Testis (tissue), 2 donors: ENCODE measurements at regions not wholly inside any gene's neighbourhood (a gene's known extent, or its start where the extent isn't known, plus 50 kb on each side); places are given as distances from the start of the nearest gene placed in this dataset.
"Not testable (repeated sequence)": the region's sequence is repeated elsewhere in the genome, so short reads cannot be mapped to it uniquely, and the experiment has no call there.

Experiments used
- DNase-seq: peaks from one replicate; pipeline ENCODE4 v3.0.0-alpha.2; 2019
- H3K27ac ChIP-seq, 2 donors: fragments of 200-600 bp; sonication (generic); one replicate each; pipeline ENCODE4 v1.5.1; 2019
- H3K27me3 ChIP-seq: fragments of 200-600 bp; sonication (generic); one replicate; pipeline ENCODE4 v1.5.1; 2019
- H3K36me3 ChIP-seq: fragments of 200-600 bp; sonication (generic); one replicate; pipeline ENCODE4 v1.5.1; 2017; ENCODE audit warnings: low read depth; ENCODE audit errors: missing control alignments
- H3K4me1 ChIP-seq: fragments of 200-600 bp; sonication (generic); one replicate; pipeline ENCODE4 v1.5.1; 2019
- H3K4me3 ChIP-seq, 2 donors: fragments of 200-600 bp; sonication (generic); one replicate each; pipeline ENCODE4 v1.5.1; 2017 to 2019
- H3K9me3 ChIP-seq: fragments of 200-600 bp; sonication (generic); one replicate; pipeline ENCODE4 v1.5.1; 2017
- CTCF ChIP-seq, 3 experiments: fragments of 450-650 bp in 2 of 3; fragments of 200-600 bp in 1 of 3; sonication (generic) in 1 of 3; IDR thresholded peaks; one replicate each; pipeline ENCODE4 v1.5.1; 2016 to 2019; ENCODE audit warnings: antibody characterized with exemption in 3 of 3, mild to moderate bottlenecking in 2 of 3, moderate library complexity in 1 of 3
- POLR2A ChIP-seq: fragments of 450-650 bp; IDR thresholded peaks from one replicate; pipeline ENCODE4 v1.6.1; 2017; ENCODE audit warnings: antibody characterized with exemption, mild to moderate bottlenecking, moderate library complexity
- WGBS, 2 donors: methylation state at CpG; one replicate each; pipeline ENCODE4 v1.1.5; 2018; 5-methylcytosine and 5-hydroxymethylcytosine counted together
- intact Hi-C: fragments of 100-400 bp; cut with DNase I; formaldehyde crosslinking; loops from one replicate; pipeline ENCODE4 v1.15.1; 2023; ENCODE audit warnings: low total_unique reads

GRCh38 chr12:131386167-131386521 is 324.7 kb upstream of the SFSWAP start:
- Histone ChIP-seq H3K36me3 (no peaks in the 10 kb centered on the region), H3K9me3 (no peaks in the 10 kb centered on the region), H3K27me3 (no peaks in the 10 kb centered on the region), H3K27ac (no peak overlapping the region), H3K4me1 (no peaks in the 10 kb centered on the region), H3K4me3 (no peak overlapping the region)
- DNase-seq = peak; percentile 0
- intact Hi-C loops = no loop called here
- WGBS, 2 donors = 80% methylated on average over 6 to 9 of the region's 9 CpGs
- TF ChIP-seq CTCF (IDR thresholded peaks at IDR 0.05) (no peak), POLR2A (no peak)

- no peak for TF ChIP-seq POLR2A
- TF ChIP-seq CTCF (IDR thresholded peaks at IDR 0.05) = no peak
- intact Hi-C loops = no loop called here
- no peak overlapping the region for H3K4me3 ChIP-seq
- DNase-seq = peak; percentile 10
- no peaks in the 10 kb centered on the region for H3K27me3 ChIP-seq
- H3K4me1 ChIP-seq = no peaks in the 10 kb centered on the region
- no peaks in the 10 kb centered on the region for H3K9me3 ChIP-seq
- H3K36me3 ChIP-seq = no peaks in the 10 kb centered on the region
- 73 to 77% methylated on average over 10 to 11 of the region's 11 CpGs for WGBS, 2 donors
- H3K27ac ChIP-seq = no peak overlapping the region
Measured at GRCh38 chr12:131386781-131387180, 324.1 kb upstream of the SFSWAP start.

GRCh38 chr12:131387281-131388163 is 323.4 kb upstream of the SFSWAP start:
- intact Hi-C loops = no loop called here

GRCh38 chr12:131388164-131389053 is 322.5 kb upstream of the SFSWAP start:
- H3K4me1 ChIP-seq, H3K4me3 ChIP-seq, intact Hi-C loops, H3K9me3 ChIP-seq, H3K36me3 ChIP-seq, H3K27me3 ChIP-seq, H3K27ac ChIP-seq: not testable (repeated sequence)
- WGBS, 2 donors = 82 to 95% methylated on average over 3 to 8 of the region's 10 CpGs
- DNase-seq = peak; percentile 10

More at GRCh38 chr12:131387281-131388163, 323.4 kb upstream of the SFSWAP start:
- peak; percentile 12 for DNase-seq
- no peaks in the 10 kb centered on the region for H3K27me3 ChIP-seq
- H3K27ac ChIP-seq = no peak overlapping the region
- TF ChIP-seq CTCF (IDR thresholded peaks at IDR 0.05) (no peak), POLR2A (no peak)
- H3K4me1 ChIP-seq = no peaks in the 10 kb centered on the region
- no peak overlapping the region for H3K4me3 ChIP-seq
- no peaks in the 10 kb centered on the region for H3K36me3 ChIP-seq
- H3K9me3 ChIP-seq = no peaks in the 10 kb centered on the region
- WGBS, 2 donors = 85% methylated on average over 21 to 35 of the region's 35 CpGs
